HCT116 (cell line): ENCODE measurements at regions not wholly inside any gene's neighbourhood (a gene's known extent, or its start where the extent isn't known, plus 50 kb on each side); places are given as distances from the start of the nearest gene placed in this dataset.

Experiments
- ATAC-seq: fragments of 200-7000 bp; cut with Tn5 transposase; 2 replicates; pipeline ENCODE4 v1.9.1; 2020; ENCODE audit warnings: mild to moderate bottlenecking, moderate library complexity
- BruUV-seq: library from RNA; stranded (reverse); fragments of 400-500 nt; replicated peaks from 2 replicates; lab custom pipeline; 2021; lab: Mats Ljungman, UMichigan
- CTCF ChIA-PET: fragments of 300-600 bp; sonication (Branson Sonifier 250); formaldehyde crosslinking; loops from one replicate; lab custom pipeline; 2021; ENCODE audit warnings: antibody characterized with exemption; lab: Charles Lee
- POLR2A ChIA-PET: fragments of 300-600, 350-600 bp; sonication (Branson Sonifier 250); formaldehyde crosslinking; loops from one replicate; lab custom pipeline; 2021; ENCODE audit warnings: antibody characterized with exemption; lab: Charles Lee
- RAD21 ChIA-PET, 2 experiments: fragments of 300-600 bp; sonication (Branson Sonifier 250); formaldehyde crosslinking; loops; one replicate each; lab custom pipeline; 2023; ENCODE audit warnings: low total read pairs in 2 of 2; ENCODE audit not compliant: uncharacterized antibody in 2 of 2, unreplicated experiment in 2 of 2, low non-redundant PET in 1 of 2; lab: Charles Lee
- DNase-seq: peaks from one replicate; pipeline ENCODE4 v3.0.0-alpha.2; 2010; ENCODE audit warnings: low read depth, low spot score
- H2AFZ ChIP-seq: fragments of 200-600 bp; shearing (Covaris generic), sonication (generic); 2 replicates; pipeline ENCODE4 v1.6.1; 2017; ENCODE audit warnings: low read depth, mixed run types, mixed read lengths, antibody characterized with exemption, low read length; ENCODE audit not compliant: poor library complexity, severe bottlenecking
- H3K27ac ChIP-seq: 2 replicates; pipeline ENCODE4 v1.5.1; 2012; ENCODE audit warnings: low read depth, low read length
- H3K27me3 ChIP-seq: fragments of 200-600 bp; sonication (generic); 2 replicates; pipeline ENCODE4 v1.6.1; 2016; ENCODE audit warnings: mixed run types, low read length, mixed read lengths; ENCODE audit not compliant: insufficient read depth
- H3K36me3 ChIP-seq, 2 experiments: fragments of 200-500 bp in 1 of 2; fragments of 200-600 bp in 1 of 2; sonication (Bioruptor generic) in 1 of 2; sonication (generic) in 1 of 2; 2 replicates each; pipeline versions ENCODE4 v1.5.1 to v1.6.1; 2014 to 2016; ENCODE audit warnings: low read length in 2 of 2, inconsistent platforms in 1 of 2, mixed read lengths in 1 of 2, mixed run types in 1 of 2; ENCODE audit not compliant: insufficient read depth in 2 of 2, control insufficient read depth in 1 of 2
- H3K4me1 ChIP-seq, 2 experiments: fragments of 200-600 bp in 1 of 2; sonication (generic) in 1 of 2; 2 replicates each; pipeline versions ENCODE4 v1.5.1 to v1.6.1; 2012 to 2017; ENCODE audit warnings: low read length in 2 of 2, inconsistent platforms in 1 of 2, mild to moderate bottlenecking in 1 of 2, mixed read lengths in 1 of 2, mixed run types in 1 of 2, moderate library complexity in 1 of 2; ENCODE audit not compliant: insufficient read depth in 2 of 2, control insufficient read depth in 1 of 2
- H3K4me2 ChIP-seq: fragments of 200-600 bp; sonication (generic); 2 replicates; pipeline ENCODE4 v1.6.1; 2017; ENCODE audit warnings: mixed run types, low read length, mixed read lengths
- H3K4me3 ChIP-seq, 2 experiments: fragments of 200-600 bp in 1 of 2; sonication (generic) in 1 of 2; replicated peaks in 1 of 2; 2 replicates each; pipeline ENCODE4 v1.5.1; 2011 to 2016; ENCODE audit warnings: low read length in 2 of 2, control low read depth in 1 of 2, low read depth in 1 of 2, mild to moderate bottlenecking in 1 of 2, mixed read lengths in 1 of 2, mixed run types in 1 of 2
- H3K79me2 ChIP-seq: fragments of 200-600 bp; sonication (generic); 2 replicates; pipeline ENCODE4 v1.6.1; 2017; ENCODE audit warnings: mild to moderate bottlenecking, mixed run types, low read length, moderate library complexity, mixed read lengths; ENCODE audit not compliant: insufficient read depth
- H3K9ac ChIP-seq: fragments of 200-600 bp; sonication (generic); 2 replicates; pipeline ENCODE4 v1.6.1; 2016; ENCODE audit warnings: low read length, mixed read lengths
- H3K9me2 ChIP-seq: fragments of 200-600 bp; sonication (generic), shearing (Covaris generic); 2 replicates; pipeline ENCODE4 v1.6.1; 2017; ENCODE audit warnings: mixed run types, mild to moderate bottlenecking, moderate library complexity; ENCODE audit not compliant: insufficient read depth
- H3K9me3 ChIP-seq, 2 experiments: fragments of 200-500 bp in 1 of 2; fragments of 200-600 bp in 1 of 2; sonication (Bioruptor generic) in 1 of 2; sonication (generic) in 1 of 2; 2 replicates each; pipeline ENCODE4 v1.6.1; 2014 to 2017; ENCODE audit warnings: low read length in 2 of 2, mixed read lengths in 2 of 2, inconsistent platforms in 1 of 2, low read depth in 1 of 2, mild to moderate bottlenecking in 1 of 2, mixed run types in 1 of 2, moderate library complexity in 1 of 2; ENCODE audit not compliant: control insufficient read depth in 1 of 2, insufficient read depth in 1 of 2
- H4K20me1 ChIP-seq: fragments of 200-600 bp; sonication (generic), shearing (Covaris generic); 2 replicates; pipeline ENCODE4 v1.6.1; 2017; ENCODE audit warnings: mixed run types, mild to moderate bottlenecking, moderate library complexity; ENCODE audit not compliant: insufficient read depth
- CEBPB ChIP-seq: IDR thresholded peaks from 2 replicates; pipeline ENCODE4 v1.6.1; 2012; ENCODE audit warnings: low read depth
- ELF1 ChIP-seq: IDR thresholded peaks from 2 replicates; pipeline ENCODE4 v1.6.1; 2012; ENCODE audit warnings: low read depth, borderline replicate concordance
- POLR2AphosphoS5 ChIP-seq: IDR thresholded peaks from 2 replicates; pipeline ENCODE4 v1.6.1; 2011; ENCODE audit warnings: mild to moderate bottlenecking, low read depth, low read length, moderate library complexity
- SIN3A ChIP-seq: IDR thresholded peaks from 2 replicates; pipeline ENCODE4 v1.6.1; 2012; ENCODE audit warnings: low read depth
- intact Hi-C: fragments of 100-400 bp; cut with micrococcal nuclease; formaldehyde crosslinking; loops from 2 replicates; pipeline ENCODE4 v1.10.0; 2022
- TF ChIP-seq, protein P1 (sequence below): IDR thresholded peaks from 2 replicates; pipeline ENCODE4 v1.6.1; 2012; ENCODE audit warnings: low read depth
- TF ChIP-seq, protein P2 (sequence below): IDR thresholded peaks from 2 replicates; pipeline ENCODE4 v1.6.1; 2011; ENCODE audit warnings: mild to moderate bottlenecking, low read length, moderate library complexity; ENCODE audit not compliant: insufficient replicate concordance; ENCODE audit errors: extremely low read depth
- TF ChIP-seq, protein P3 (sequence below): IDR thresholded peaks from 2 replicates; pipeline ENCODE4 v1.6.1; 2012

DNA sequence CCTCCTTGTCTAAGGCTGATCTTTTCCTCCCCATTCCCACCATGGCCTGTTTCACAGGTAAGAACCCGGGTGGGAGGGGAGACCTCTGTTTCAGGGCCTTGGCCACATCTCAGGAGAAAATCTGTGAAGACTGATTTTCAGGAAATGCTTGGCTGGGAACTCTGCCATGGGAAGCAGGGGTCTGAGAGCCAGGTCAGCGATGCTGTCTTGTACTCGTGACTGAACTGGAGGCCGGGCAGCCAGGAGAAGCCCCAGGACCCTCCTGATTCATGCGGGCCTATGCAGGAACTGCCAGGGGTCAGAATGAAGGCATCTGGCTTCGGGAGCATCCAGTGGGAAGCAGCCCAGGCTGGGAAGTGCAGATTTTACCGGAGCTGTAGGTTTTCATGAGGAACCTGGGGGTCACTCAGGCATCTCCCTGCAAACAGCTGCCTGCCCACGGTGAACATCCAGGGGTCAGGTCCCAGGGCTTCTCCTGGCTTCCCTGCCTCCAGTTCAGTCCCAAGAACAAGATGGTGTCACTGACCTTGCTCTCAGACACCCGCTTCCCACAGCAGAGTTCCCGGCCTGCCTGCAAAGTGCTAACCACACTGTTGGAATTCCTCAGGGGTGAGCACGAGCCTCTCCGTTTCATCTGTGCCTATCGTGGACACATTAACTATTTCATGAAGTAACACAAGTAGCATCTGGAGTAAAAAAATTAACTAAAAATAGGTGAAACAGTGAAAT lies 90.2 kb upstream of the SULF2 start:
- no peaks in the 10 kb centered on the region for H4K20me1 ChIP-seq
- no peak overlapping the region for H3K4me3 ChIP-seq
- H3K4me1 ChIP-seq, result peaks cover 0 to 3% of the 10 kb centered on the region in 2 experiments; a peak in 1 of 4 replicates
- TF ChIP-seq, protein P1, sequence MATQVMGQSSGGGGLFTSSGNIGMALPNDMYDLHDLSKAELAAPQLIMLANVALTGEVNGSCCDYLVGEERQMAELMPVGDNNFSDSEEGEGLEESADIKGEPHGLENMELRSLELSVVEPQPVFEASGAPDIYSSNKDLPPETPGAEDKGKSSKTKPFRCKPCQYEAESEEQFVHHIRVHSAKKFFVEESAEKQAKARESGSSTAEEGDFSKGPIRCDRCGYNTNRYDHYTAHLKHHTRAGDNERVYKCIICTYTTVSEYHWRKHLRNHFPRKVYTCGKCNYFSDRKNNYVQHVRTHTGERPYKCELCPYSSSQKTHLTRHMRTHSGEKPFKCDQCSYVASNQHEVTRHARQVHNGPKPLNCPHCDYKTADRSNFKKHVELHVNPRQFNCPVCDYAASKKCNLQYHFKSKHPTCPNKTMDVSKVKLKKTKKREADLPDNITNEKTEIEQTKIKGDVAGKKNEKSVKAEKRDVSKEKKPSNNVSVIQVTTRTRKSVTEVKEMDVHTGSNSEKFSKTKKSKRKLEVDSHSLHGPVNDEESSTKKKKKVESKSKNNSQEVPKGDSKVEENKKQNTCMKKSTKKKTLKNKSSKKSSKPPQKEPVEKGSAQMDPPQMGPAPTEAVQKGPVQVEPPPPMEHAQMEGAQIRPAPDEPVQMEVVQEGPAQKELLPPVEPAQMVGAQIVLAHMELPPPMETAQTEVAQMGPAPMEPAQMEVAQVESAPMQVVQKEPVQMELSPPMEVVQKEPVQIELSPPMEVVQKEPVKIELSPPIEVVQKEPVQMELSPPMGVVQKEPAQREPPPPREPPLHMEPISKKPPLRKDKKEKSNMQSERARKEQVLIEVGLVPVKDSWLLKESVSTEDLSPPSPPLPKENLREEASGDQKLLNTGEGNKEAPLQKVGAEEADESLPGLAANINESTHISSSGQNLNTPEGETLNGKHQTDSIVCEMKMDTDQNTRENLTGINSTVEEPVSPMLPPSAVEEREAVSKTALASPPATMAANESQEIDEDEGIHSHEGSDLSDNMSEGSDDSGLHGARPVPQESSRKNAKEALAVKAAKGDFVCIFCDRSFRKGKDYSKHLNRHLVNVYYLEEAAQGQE, result no peak
- TF ChIP-seq ELF1, result no peak
- TF ChIP-seq, protein P2, sequence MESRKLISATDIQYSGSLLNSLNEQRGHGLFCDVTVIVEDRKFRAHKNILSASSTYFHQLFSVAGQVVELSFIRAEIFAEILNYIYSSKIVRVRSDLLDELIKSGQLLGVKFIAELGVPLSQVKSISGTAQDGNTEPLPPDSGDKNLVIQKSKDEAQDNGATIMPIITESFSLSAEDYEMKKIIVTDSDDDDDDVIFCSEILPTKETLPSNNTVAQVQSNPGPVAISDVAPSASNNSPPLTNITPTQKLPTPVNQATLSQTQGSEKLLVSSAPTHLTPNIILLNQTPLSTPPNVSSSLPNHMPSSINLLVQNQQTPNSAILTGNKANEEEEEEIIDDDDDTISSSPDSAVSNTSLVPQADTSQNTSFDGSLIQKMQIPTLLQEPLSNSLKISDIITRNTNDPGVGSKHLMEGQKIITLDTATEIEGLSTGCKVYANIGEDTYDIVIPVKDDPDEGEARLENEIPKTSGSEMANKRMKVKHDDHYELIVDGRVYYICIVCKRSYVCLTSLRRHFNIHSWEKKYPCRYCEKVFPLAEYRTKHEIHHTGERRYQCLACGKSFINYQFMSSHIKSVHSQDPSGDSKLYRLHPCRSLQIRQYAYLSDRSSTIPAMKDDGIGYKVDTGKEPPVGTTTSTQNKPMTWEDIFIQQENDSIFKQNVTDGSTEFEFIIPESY, result no peak
- no peak for TF ChIP-seq POLR2AphosphoS5
- TF ChIP-seq, protein P3, sequence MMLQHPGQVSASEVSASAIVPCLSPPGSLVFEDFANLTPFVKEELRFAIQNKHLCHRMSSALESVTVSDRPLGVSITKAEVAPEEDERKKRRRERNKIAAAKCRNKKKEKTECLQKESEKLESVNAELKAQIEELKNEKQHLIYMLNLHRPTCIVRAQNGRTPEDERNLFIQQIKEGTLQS, result no peak
- TF ChIP-seq SIN3A, result no peak
- TF ChIP-seq CEBPB, result no peak
- TF ChIP-seq, all 23 proteins: peak for 0
- no peaks in the 10 kb centered on the region for H3K36me3 ChIP-seq
- no peaks in the 10 kb centered on the region for H3K79me2 ChIP-seq
- BruUV-seq, result no TSS peak
- DNase-seq (no peak), ATAC-seq (no peak)
- H3K27ac ChIP-seq, result no peak overlapping the region
- H3K27me3 ChIP-seq, result peaks cover 6% of the 10 kb centered on the region; the same call in 1 of the 2 replicates
- H3K9ac ChIP-seq, result no peak overlapping the region
- H3K9me3 ChIP-seq, result no peaks in the 10 kb centered on the region
- ChIA-PET CTCF (no interaction called here), RAD21 (no interaction called here), POLR2A (no interaction called here)
- no peak overlapping the region for H3K4me2 ChIP-seq
- H3K9me2 ChIP-seq, result no peaks in the 10 kb centered on the region
- no peak overlapping the region for H2AFZ ChIP-seq
- intact Hi-C loops, result no loop called here
